ENCODE measurements at regions not wholly inside any gene's neighbourhood (a gene's known extent, or its start where the extent isn't known, plus 50 kb on each side); places are given as distances from the start of the nearest gene placed in this dataset.
"Not testable (repeated sequence)": the region's sequence is repeated elsewhere in the genome, so short reads cannot be mapped to it uniquely, and the experiment has no call there.

DNA sequence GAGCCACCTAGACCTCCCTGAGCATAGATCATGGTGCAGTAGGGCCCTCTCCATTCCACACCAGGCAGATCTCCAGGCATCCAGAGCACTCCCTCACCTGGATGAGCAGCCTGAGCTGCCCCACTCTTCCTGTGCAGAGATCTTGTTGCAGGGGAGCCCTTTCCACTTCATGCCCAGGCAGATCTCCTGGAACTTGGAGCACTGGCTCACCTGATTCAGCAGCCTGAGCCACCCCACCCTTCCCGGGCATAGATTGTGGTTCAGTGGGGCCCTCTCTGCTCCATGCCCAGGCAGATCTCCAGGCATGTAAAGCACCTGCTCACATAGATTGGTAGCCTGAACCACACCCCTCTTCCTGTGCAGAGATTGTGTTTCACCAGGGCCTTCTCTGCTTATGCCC, 78.0 kb downstream of the SEC16B start:
- DNase-seq: no peak

DNA sequence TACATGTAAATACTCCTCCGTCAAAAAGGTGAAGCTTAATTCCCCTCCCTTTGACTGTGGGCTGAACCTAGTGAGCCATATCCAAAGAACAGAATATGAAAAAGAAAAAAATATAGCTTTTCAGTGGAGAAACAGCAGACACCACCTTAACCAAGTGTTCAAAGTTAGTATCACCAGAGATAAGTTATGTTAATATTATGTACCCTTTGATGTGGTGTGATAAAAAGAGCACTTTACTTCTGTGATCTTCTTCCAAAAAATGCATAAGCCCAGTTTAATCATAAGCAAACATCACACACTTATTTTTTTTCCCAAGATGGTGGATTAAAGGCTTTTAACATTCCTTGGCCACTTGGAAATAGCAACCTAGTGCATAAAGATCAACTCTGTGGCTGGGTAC, 79.4 kb downstream of the SEC16B start:
- DNase-seq: no peak

GRCh38 chr1:177884479-177885021, 85.3 kb downstream of the SEC16B start:
- no peak for DNase-seq

DNA sequence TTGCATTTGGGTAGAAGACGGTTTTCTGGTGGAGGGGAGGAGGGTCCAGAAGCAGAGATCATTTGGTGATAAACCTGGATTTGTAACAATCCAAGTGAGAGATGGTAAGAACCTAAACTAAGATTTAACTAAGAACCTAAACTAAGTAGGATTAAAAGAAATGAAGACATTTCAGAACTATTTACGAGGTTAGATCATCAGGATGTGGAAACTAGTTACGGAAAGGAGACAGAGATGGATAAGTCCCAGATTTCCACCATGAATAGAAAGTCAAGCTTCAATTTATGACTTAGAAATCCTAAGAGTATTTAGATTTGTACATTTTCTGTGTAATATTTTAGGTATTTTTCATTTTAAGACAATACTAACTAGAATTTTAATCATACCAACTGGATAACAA, 86.3 kb downstream of the SEC16B start:
- no peak for DNase-seq

DNA sequence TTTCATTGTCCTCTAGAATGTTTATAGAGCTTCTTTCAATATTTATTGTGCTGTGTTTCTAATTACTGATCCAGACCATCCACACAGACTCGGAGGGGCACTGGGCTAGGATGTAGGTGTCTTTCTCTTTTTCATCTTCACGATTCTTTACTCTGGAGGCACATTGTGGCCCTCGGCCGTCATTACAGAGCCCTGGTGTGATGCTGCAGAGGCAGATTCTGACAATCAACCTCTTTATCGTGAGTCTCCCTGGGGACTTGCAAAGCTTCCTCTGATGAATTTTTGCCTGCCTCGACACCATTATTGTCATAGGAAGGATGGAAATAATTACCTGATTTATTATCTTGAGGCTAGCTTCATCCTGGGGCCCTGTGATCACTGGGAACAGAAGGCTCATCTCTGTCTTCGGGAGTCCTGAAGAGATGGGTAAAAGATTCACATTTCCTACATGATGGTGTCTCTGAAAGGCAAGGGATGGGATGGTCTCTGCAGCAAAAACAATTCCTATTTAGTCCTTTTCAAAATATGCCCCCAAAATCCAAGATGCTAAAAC, 89.4 kb downstream of the SEC16B start:
- no peak for DNase-seq

- no peak for DNase-seq
These were observed 92.8 kb downstream of the SEC16B start for GRCh38 chr1:177877086-177877485.

GRCh38 chr1:177873238-177873637, 96.6 kb downstream of the SEC16B start:
- DNase-seq: no peak

DNA sequence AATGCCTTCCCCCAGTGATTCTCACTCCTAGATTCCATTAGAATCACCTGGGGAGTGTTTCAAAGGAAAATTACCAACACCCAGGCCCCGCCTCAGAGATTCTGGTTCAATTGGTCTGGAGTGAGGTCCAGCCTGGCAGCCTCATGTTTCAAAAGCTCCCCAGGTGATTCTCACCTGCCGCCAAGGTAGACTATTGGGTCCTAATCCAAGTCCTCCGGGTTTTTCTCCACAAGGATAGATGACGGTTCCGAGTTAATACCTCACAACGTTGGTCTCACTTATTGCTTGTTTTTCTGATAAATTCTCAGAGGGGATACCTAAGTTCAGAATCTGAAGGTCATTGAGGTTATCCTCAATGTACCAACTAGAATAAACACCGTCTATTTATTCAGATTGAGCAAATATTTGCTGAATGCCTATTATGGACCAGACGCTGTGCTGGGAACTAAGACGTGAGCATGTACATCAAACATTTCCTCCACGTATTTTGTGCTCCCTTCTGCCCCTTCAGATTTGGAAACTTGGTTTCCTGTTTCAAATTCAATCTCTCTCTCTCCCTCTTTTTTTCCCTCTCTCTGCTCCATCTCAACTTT, 97.5 kb downstream of the SEC16B start:
- no peak for DNase-seq

- DNase-seq: no peak
These were observed 98.1 kb downstream of the SEC16B start for GRCh38 chr1:177871613-177872307.

DNA sequence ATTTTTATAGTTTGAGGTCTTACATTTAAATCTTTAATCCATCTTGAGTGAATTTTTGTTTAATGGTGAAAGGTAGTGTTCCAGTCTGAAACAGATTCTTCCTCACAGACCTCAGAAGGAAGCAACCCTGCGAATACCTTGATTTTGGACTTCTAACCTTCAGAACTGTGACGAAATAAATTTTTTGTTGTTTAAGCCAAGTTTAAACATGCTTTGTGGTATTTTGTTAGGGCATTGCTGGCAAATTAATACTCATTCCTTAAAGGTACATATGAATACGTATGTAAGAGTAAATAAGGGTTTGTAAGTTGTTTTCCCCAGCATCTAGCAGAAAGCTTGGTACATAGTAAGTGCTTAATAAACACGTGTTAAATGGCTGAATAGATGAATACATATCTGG, 100.3 kb downstream of the SEC16B start:
- no peak for DNase-seq

DNA sequence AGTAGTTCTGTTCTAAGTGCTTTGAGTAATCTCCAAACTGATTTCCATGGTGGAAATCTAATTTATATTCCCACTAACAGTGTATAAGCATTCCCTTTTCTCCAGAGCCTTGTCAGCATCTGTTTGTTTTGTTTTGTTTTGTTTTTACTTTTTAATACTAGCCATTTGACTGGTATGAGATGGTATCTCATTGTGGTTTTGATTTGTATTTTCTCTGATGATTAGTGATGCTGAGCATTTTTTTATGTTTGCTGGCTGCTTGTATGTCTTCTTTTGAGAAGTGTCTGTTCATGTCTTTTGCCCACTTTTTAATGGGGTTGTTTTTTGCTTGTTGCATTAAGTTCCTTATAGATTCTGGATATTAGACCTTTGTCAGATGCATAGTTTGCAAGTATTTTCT, 100.8 kb downstream of the SEC16B start:
- not testable (repeated sequence) for DNase-seq

GRCh38 chr1:177865807-177866206, 104.1 kb downstream of the SEC16B start:
- DNase-seq: no peak

- no peak for DNase-seq
These were observed 105.1 kb downstream of the SEC16B start for GRCh38 chr1:177864538-177865305.

- DNase-seq: no peak
These were observed 106.1 kb downstream of the SEC16B start for GRCh38 chr1:177863796-177864195.

GRCh38 chr1:177862916-177863315, 106.9 kb downstream of the SEC16B start:
- no peak for DNase-seq

- no peak for DNase-seq
These were observed 110.3 kb downstream of the SEC16B start for GRCh38 chr1:177859572-177859971.

DNA sequence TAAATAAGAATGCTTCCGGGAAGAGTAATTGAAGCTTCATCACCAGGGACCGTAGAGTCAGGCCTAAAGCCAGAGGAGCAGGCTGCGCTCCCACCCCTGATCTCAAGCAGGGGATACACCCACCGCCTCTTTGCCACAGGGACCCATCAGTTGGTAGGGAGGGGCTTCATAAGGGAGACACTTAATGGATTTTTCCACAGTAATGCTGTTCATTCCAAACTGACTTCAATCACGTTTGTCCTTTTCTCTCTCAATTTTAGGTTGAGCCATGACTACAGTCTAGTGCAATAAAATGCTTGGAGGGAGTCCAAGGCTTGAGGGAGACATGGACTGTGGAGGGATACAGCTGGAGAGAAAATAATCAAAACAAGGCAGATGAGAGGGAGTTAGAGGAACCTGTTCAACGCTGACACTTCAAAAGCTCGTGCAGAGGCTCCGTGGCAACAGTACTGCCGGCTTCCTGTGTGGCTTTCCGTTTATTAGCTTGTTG, 111.5 kb downstream of the SEC16B start:
- DNase-seq: no peak

DNA sequence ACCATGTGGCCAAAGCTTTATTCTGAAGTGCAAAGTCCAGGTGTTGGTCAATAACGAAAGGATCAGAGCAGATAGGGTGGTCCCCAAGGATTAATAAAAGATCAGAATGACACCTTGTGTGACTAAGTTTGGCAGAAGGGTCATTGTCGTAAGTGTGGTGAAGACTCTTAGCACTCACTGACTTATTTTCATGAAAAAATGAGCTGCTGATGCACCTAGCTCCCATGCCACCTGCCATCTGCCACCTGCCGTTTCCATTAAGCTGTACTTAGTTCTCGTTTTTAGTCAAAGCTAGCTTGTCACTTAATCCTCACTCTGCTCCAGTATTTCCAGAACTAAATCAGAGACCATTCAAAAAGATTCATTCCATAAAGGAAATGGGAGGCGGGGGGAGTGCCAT, 112.6 kb downstream of the SEC16B start:
- DNase-seq: no peak

DNA sequence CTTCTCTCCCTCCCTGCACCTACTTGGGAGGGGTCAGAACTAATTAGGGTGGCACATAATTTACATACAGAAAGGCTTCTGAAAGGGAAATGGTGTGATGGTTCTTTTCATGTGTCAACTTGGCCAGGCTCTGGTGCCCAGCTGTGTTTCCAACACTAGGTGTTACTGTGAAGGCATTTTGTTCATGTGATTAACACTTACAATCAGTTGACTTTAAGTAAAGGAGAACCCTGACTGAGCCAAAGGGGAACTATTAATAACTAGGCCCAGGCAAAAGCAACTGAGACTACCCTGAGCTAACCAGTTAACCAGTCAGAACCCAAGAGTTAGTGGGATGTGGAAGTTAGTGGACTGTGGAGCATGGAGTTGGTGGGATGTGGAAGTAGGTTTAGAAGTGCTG, 114.9 kb downstream of the SEC16B start:
- no peak for DNase-seq

DNA sequence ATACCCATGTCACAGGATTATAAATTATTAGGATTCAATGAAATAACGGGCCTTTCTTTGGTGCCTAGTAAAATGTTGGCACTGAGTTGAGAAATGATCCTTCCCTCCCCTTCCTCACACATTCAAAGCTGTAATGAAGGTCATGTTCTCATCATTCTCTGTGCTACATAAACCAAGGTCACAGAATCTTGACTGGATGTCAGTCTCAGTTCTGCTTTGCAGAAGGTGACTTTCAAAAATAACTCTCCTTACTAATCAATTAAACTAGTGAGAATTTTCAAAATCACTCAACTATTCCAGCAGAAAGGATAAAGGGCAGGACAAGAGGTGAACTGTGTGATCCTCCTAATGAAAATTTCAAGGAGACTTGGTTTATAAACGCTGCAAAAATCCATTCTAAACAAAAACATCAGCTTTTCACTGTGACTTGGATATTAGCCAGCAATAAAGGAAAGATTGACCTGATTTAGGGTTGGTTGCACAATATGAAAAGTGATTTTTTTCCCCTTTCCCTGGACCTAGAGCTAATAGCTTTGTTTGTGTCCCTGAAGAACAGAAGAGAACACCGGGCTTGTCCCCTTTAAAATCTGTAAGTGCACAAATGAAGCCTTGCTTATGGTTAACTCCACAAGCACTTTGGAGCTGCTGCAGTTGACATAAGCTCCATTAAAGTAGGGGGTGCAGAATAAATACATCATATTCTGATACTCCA, 120.1 kb downstream of the SEC16B start:
- DNase-seq: no peak

DNA sequence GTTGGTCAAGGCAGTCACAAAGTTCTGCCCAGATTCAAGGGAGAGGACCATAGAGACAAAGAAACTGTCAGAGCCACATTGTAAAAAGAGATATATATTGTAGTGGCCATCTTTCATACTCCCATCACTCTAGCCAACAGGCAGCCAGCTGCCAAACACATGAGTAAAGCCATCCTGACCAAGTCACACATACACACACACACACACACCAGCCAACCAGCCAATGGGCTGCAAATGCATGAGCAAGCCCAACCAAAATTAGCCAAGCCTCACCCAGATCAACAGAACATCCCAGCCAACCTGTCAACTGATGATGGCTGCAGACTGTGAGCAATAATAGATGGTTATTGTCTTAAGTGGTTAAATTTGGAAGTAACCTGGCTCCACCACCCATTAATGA, 120.7 kb downstream of the SEC16B start:
- DNase-seq: no peak

DNA sequence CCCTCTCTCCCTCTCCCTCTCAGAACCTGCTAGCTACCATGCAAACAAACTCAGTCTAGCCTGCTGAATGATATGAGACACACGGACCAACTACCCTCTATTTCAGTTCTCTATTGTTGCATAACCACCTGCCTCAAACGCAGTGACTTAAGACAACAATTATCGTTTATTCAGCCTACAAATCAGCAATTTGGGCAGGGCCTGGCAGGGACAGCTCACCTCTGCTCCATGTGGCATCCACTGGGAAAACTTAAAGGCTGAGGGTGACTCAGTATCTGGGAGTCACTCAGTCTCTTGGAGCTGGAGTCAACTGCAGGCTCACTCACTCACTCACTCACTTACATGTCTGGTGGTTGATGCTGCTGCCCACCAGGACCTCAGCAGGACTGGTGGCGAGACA, 121.3 kb downstream of the SEC16B start:
- DNase-seq: no peak

DNA sequence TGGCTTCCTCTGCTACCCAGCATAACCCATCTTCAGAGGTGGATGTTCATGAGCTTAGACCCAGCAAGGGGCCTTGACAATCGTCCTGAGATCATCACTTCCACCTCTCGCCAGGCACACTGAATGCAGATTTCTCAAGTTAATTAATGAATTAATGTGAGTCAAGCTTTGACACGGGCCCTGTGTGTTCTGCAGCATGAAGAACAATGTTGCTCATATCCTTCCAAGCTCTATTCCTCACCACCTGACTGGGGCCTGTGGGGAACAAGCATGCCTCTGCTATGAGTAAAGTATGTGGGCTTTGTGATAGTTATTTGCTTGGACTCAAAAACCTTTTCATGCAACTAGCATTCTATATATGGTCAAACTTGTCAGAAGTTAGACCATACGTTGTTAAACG, 122.0 kb downstream of the SEC16B start:
- no peak for DNase-seq
